DMS114 treated with DMSO at 0.1 percent for 48 hours (cell line): ENCODE measurements at regions not wholly inside any gene's neighbourhood (a gene's known extent, or its start where the extent isn't known, plus 50 kb on each side); places are given as distances from the start of the nearest gene placed in this dataset.
"Not testable (repeated sequence)": the region's sequence is repeated elsewhere in the genome, so short reads cannot be mapped to it uniquely, and the experiment has no call there.

Source experiments
- DNase-seq: peaks from one replicate; lab custom pipeline; 2025; ENCODE audit not compliant: unreplicated experiment; lab: John Stamatoyannopoulos, UW

- no peak for DNase-seq
Observed at GRCh38 chr2:226483745-226484619, 315.6 kb downstream of the IRS1 start.

- DNase-seq, result no peak
Observed at GRCh38 chr2:226483143-226483542, 316.5 kb downstream of the IRS1 start.

GRCh38 chr2:226478109-226478809, 321.4 kb downstream of the IRS1 start:
- DNase-seq, result no peak

GRCh38 chr2:226477221-226478108, 322.2 kb downstream of the IRS1 start:
- DNase-seq, result no peak

GRCh38 chr2:226475650-226476049, 324.0 kb downstream of the IRS1 start:
- no peak for DNase-seq

GRCh38 chr2:226474131-226474530, 325.5 kb downstream of the IRS1 start:
- DNase-seq, result no peak

- no peak for DNase-seq
Observed at GRCh38 chr2:226471987-226472470, 327.6 kb downstream of the IRS1 start.

GRCh38 chr2:226467633-226468032, 332.0 kb downstream of the IRS1 start:
- no peak for DNase-seq

- no peak for DNase-seq
Observed at GRCh38 chr2:226467221-226467620, 332.4 kb downstream of the IRS1 start.

- no peak for DNase-seq
Observed at GRCh38 chr2:226466589-226466988, 333.0 kb downstream of the IRS1 start.

GRCh38 chr2:226466124-226466523, 333.5 kb downstream of the IRS1 start:
- DNase-seq, result no peak

GRCh38 chr2:226464380-226464779, 335.2 kb downstream of the IRS1 start:
- DNase-seq, result no peak

GRCh38 chr2:226463154-226463553, 336.5 kb downstream of the IRS1 start:
- no peak for DNase-seq

- DNase-seq, result no peak
Observed at GRCh38 chr2:226461981-226462380, 337.6 kb downstream of the IRS1 start.

- not testable (repeated sequence) for DNase-seq
Observed at GRCh38 chr2:226456144-226456543, 343.5 kb downstream of the IRS1 start.

- no peak for DNase-seq
Observed at GRCh38 chr2:226452768-226453167, 346.9 kb downstream of the IRS1 start.

GRCh38 chr2:226451486-226451885, 348.1 kb downstream of the IRS1 start:
- DNase-seq, result no peak

- no peak for DNase-seq
Observed at GRCh38 chr2:226450141-226450540, 349.5 kb downstream of the IRS1 start.

- no peak for DNase-seq
Observed at GRCh38 chr2:226447338-226448300, 352.0 kb downstream of the IRS1 start.

GRCh38 chr2:226446406-226447001, 353.1 kb downstream of the IRS1 start:
- DNase-seq, result no peak
